Hepatic stellate cell (primary cell): ENCODE measurements at regions not wholly inside any gene's neighbourhood (a gene's known extent, or its start where the extent isn't known, plus 50 kb on each side); places are given as distances from the start of the nearest gene placed in this dataset.

ENCODE experiments used
- DNase-seq: peaks from one replicate; pipeline ENCODE4 v3.0.0; 2011; ENCODE audit warnings: low spot score

DNA sequence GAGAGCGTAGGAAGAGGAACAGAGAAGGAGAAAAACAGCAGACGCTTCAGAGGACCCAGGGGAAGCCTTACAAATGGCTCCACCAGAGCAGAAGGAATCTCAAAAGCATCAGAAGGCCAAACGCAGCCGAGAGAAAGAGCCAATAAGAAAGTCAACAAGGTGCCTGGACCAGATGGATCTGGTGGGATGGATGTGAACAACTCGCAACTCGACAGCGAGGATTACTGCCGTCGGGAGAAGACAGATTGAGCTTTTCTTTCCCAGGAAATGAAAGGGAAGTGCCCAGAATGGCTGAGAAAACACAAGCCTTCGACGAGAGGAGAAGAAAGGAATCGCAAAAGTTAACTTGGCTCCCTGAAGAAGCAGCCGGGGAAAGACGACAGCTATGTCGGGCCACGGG lies 132.8 kb upstream of the MGMT start:
- no peak for DNase-seq

DNA sequence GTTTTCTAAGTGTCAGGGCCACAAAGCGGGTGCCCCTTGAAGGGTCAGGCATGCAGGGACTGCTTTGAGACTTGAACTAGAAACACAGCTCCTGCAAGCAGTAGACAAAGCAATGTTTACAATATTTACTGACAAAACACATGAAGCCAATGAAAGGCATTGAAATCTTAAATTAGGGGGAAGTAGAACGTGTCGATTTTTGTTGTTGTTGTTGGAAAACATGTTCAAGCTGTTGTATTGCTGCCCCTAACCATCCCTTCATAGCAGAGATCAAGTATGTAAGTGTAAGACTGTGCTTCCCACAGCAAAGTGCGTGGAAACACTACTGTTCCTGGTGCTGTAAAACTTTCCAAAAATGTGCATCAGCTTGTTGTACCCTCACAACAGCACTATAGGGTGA lies 131.6 kb upstream of the MGMT start:
- no peak for DNase-seq

DNA sequence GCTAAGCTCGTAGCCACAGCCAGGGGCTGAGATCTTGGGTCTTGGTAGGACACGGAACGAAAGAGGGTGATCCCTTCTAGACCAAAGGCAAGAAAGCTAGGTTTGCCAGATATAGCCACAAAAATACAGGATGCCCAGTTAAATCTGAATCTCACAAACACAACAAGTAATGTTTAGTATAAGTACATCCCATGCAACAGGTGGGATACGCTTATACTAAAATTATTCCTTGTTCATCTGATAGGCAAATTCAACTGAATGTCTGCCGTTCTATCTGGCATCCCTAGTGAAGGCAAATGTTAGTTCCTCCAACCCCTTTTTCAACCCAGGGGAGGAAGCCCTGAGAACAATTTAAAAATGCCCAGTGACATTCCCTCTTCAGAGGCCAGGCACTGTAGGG lies 131.1 kb upstream of the MGMT start:
- no peak for DNase-seq

GRCh38 chr10:129339191-129339590 lies 127.8 kb upstream of the MGMT start:
- DNase-seq, result no peak

DNA sequence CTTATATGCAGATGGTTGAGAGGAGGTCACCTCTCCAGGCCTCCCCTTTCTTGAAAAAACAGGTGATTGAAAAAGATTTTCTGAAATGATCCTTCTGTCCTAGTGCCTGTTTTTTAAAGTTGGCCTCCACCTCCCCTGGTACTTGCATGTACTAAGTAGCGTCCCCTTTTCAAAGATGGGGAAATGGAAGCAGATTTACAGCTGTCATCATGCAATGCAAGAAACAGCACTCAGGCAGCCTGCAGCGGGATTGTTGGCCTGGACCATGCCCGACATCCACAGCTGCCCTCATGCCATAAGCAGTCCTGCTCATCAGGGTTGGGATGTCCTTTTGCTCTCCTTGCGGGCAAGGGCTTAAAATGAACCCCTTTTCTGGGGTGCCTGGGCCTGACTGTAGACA lies 127.2 kb upstream of the MGMT start:
- no peak for DNase-seq

DNA sequence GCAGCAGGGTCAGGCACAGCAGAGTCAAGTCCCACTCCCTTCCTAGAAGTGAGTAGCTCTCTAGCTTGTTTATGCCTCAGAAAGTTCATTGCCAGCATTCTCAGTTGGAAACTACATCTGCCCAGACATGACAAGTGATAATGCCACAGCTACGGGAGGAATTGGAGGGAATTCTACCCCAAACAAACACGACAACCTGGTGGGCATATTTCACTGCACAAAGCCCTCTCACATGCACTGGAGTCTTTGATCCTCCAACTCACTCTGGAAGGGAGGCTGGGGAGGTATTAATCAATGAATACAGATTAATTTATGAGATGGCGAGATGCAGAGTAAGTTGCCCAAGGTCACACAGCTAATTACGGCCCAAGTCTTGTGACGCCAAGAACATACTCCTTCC lies 126.0 kb upstream of the MGMT start:
- DNase-seq, result no peak

GRCh38 chr10:129342385-129342784 lies 124.7 kb upstream of the MGMT start:
- no peak for DNase-seq

GRCh38 chr10:129343141-129343540 lies 123.9 kb upstream of the MGMT start:
- DNase-seq, result no peak

GRCh38 chr10:129344103-129344502 lies 122.9 kb upstream of the MGMT start:
- DNase-seq, result no peak

DNA sequence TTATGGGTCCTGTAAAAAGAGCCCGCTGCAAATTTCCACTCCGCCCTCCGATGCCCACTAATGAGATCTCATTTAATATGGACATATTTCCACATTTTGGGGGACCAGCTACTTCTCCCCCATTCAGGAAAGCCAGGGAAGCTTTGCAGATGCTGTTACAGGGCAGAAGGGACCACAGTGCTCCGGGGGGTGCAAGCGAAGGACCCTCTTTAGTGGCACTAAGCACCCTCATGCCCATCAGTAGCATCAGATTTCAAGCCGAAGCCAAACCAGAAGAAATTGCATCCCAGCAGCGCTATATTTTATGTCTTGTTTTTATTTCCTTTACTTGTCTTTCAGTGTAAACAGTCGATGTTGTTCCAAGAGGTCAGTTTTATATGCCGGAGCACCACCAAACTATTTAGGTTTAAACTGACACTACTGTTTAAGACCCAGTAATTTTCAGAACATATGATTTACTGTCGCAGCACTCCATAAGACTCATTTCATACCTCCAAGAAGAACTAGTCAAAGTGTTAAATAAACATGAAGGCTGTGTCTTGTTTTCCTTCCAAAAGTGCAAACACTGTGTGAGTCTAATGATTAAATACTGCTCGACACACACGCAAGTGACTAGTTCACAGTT lies 122.2 kb upstream of the MGMT start:
- no peak for DNase-seq

- no peak for DNase-seq
Observed at GRCh38 chr10:129345763-129346162, 121.3 kb upstream of the MGMT start.

GRCh38 chr10:129350690-129351089 lies 116.4 kb upstream of the MGMT start:
- DNase-seq, result no peak

DNA sequence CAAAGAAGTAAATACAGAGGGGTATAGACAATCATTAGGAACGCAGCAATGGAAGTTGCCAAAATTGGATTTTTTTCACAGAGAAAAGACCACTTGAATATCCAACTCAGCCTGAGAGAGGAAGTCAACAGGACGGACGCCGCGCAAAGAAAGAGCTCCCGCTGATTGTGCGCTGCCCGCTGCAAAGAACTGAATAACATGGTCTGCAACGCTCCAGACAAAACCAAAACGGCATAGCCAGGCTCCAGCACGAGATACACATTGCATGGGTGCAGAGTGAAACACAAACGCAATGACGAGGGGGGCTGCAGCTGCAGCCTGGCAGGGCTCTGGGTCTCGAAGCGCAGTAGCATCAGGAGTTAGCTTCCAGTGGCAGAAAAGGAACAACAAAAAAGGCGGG lies 113.9 kb upstream of the MGMT start:
- no peak for DNase-seq

GRCh38 chr10:129360046-129360445 lies 107.0 kb upstream of the MGMT start:
- no peak for DNase-seq

DNA sequence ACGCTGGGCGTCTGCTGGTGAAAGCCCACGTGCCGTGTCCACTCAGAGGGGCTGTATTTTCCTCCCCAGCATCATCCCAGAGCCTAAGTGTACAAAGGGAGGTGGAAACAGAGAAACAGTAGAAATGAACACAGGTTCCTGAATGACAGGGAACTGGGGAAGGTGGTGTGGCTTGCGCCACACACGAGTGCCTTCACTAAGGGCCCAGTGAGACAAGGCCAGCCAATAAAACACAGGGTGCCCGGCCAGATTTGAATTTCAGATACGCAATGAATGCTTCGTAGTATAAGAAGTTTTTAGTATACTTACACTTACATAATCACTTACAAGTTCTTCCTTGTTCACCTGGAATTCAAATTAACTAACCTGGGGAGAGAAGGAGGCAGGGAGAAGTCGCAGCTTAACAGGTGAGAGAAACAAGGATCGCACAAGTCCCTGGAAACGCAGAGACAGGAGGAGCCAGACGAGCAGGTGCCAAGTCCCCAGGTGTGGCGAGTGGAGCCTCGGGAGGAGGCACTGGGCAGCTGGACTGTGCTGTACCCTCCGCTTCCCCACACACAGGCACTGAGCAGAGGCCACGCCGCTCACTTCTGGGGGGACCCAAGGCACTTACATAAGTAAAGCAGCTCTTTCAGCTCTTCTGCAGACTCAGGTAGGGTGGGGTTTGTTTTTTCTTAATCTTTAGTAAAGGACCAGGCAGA lies 105.2 kb upstream of the MGMT start:
- DNase-seq, result no peak

DNA sequence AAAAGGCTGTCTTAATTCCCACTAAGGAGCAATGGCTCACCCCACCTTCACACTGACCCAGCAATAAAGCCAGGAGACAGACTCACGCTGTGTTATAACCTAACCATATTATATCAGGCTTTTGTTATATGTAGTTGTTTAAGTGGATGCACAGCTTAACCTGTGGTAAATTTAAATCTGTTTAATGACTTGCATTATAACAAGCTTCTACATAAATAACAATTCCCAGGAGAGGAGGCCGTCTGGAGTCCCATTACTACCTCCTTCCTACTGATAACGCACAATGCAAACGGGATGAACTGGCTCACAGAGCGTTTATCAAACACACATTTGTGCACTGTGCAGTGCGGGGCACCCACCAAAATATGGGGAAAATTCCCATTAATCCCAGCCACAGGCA lies 102.1 kb upstream of the MGMT start:
- DNase-seq, result no peak

DNA sequence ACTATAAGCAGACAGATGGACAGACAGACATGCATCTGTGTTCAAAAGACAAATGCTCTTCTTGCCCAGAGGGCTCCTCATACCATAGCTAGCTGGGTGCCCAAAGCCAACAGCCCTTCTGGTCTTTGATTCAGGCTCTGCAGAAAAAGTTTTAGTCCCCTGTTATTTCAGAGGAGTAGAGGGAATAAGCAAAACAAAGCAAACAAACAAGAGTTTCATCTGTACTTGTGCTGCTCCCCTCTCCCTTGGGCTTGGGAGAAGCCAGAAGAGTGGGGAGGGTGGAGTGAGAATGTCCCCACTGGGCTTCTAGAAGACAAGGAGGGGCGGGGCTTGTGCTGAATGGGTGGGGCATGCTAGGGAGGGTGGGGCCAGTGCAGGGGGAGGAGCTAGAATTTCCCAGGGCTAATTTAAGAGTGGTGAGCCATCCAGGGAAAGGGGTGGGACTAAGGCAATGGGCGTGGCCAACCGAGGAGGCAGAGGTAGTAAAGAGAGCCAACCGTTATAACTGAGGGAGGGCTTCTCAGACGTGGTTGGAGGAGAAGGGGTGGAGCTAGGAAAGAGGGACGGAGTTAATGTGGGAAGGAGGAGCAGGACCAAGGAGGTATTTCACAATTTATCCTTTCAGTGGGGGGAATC lies 101.2 kb upstream of the MGMT start:
- DNase-seq, result no peak

DNA sequence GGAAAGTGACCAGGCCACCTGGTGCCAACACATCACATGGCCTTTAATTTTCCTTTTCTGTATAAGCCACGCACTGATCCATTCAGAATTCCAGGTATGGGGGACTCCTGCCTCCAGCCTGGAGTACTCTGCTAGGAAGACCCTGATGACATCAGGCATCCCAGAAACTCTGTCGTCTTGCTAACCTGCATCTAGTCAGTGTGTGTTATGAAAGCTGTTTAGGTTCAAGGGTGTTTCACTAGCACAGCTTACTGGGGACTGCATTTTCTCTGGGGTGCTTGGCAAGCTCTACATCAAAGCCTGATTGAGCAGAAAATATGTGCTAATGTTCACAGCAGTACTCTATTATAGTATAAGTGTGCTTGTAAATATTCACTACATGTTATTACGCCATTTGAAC lies 100.6 kb upstream of the MGMT start:
- no peak for DNase-seq

DNA sequence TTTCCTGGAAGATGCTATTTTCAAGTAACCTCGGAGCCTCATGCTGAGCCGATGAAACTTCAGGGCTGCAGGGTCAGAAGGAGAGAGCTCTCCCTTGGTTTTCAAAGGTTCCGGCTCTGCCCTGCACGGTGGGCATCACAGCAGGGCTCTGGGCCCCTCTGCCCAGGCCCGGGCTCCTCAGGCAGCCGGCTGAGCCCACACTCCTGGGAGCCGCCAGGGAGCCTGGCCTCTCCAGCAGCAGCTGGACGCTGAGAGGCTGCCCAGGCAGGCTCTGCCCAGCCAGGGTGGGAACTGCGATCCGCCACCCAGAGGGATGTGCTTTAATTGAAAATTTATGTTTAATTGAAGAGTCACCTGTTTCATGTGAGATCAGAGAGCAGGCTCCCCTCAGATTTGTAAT lies 97.5 kb upstream of the MGMT start:
- DNase-seq, result no peak

DNA sequence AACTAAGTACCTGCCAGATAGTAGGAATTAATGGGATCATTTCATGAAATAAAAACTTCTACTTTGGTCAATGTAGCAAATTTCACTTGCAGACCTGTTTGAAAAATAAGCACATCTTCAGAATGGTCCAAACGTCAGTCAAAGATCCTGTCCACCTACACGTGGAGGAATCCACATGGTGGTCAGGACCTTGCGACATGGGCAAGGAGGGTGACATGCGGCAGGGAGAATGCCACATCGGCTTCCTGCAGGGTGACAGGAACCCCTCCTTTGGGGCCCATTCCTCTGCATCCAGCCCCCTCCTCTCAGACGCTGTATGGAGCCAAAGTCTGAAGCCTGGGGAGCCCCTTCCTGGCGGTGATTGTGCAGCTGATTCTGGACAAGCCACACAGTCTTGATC lies 95.5 kb upstream of the MGMT start:
- DNase-seq, result no peak

- no peak for DNase-seq
Observed at GRCh38 chr10:129372172-129372571, 94.9 kb upstream of the MGMT start.

- no peak for DNase-seq
Observed at GRCh38 chr10:129373231-129373630, 93.8 kb upstream of the MGMT start.

GRCh38 chr10:129373718-129374117 lies 93.3 kb upstream of the MGMT start:
- DNase-seq, result no peak

DNA sequence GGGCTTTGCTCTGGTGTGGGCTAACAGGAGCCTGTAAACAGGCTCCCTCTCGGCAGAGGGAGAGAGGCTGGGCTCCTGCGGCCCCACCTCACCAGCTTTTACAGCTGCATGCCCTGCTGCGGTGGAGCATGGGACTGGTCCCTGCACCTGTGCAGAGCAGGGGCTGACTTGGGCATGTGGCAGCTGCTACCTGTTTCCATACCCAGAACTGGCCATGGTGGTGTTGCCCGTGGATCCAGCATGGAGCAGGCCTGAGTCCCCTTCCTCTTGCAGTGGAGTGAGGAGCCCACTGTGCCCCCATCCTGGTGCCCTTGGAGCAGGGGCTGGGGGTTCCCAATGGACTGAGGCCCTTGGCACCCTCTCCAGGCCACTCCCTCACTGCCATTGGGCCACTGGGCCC lies 91.9 kb upstream of the MGMT start:
- no peak for DNase-seq
